IMR-90 (cell line): ENCODE measurements at regions not wholly inside any gene's neighbourhood (a gene's known extent, or its start where the extent isn't known, plus 50 kb on each side); places are given as distances from the start of the nearest gene placed in this dataset.

Experiments used
- ATAC-seq: fragments of 200-7000 bp; cut with Tn5 transposase; 2 replicates; pipeline ENCODE4 v1.9.1; 2020; ENCODE audit warnings: low read depth, mild to moderate bottlenecking, moderate library complexity
- BruUV-seq: library from RNA; stranded (reverse); fragments of 400-500 nt; replicated peaks from 2 replicates; lab custom pipeline; 2021; lab: Mats Ljungman, UMichigan
- CTCF ChIA-PET: fragments of 300-600 bp; formaldehyde crosslinking; extraction: SDS; loops from one replicate; lab custom pipeline; 2021; ENCODE audit warnings: antibody characterized with exemption; lab: Yijun Ruan, JAX
- POLR2A ChIA-PET: fragments of 300-600 bp; sonication (Branson Sonifier 250); formaldehyde crosslinking; loops from one replicate; lab custom pipeline; 2022; ENCODE audit warnings: antibody characterized with exemption; ENCODE audit not compliant: unreplicated experiment; lab: Charles Lee
- DNase-seq: peaks from one replicate; pipeline ENCODE4 v3.0.0; 2013
- H2AFZ ChIP-seq: replicated peaks from 2 replicates; pipeline ENCODE3; 2013; ENCODE audit warnings: low read length, mild to moderate bottlenecking; ENCODE audit not compliant: poor library complexity
- H2AK5ac ChIP-seq: 2 replicates; pipeline ENCODE4 v1.6.1; 2013; ENCODE audit warnings: low read depth, low read length, inconsistent platforms
- H2AK9ac ChIP-seq: replicated peaks from 2 replicates; pipeline ENCODE3; 2013; ENCODE audit warnings: mild to moderate bottlenecking, low read depth, low read length, moderate library complexity; ENCODE audit not compliant: poor library complexity
- H2BK120ac ChIP-seq: 2 replicates; pipeline ENCODE4 v1.6.1; 2013; ENCODE audit warnings: low read depth, low read length, inconsistent platforms
- H2BK15ac ChIP-seq: 3 replicates; pipeline ENCODE4 v1.6.1; 2013; ENCODE audit warnings: low read depth, low read length, inconsistent platforms
- H2BK20ac ChIP-seq: 2 replicates; pipeline ENCODE4 v1.6.1; 2013; ENCODE audit warnings: low read depth, mild to moderate bottlenecking, inconsistent platforms, low read length, moderate library complexity
- H2BK5ac ChIP-seq: 2 replicates; pipeline ENCODE4 v1.6.1; 2013; ENCODE audit warnings: mild to moderate bottlenecking, low read depth, low read length, inconsistent platforms; ENCODE audit not compliant: poor library complexity, severe bottlenecking
- H3K14ac ChIP-seq: replicated peaks from 2 replicates; pipeline ENCODE4 v1.6.1; 2013; ENCODE audit warnings: low read depth, low read length, inconsistent platforms
- H3K18ac ChIP-seq: 2 replicates; pipeline ENCODE4 v1.6.1; 2013; ENCODE audit warnings: low read depth, low read length, control low read depth
- H3K23ac ChIP-seq: 2 replicates; pipeline ENCODE4 v1.6.1; 2013; ENCODE audit warnings: low read depth, low read length, inconsistent platforms
- H3K27ac ChIP-seq: 2 replicates; pipeline ENCODE4 v1.5.1; 2013; ENCODE audit warnings: mild to moderate bottlenecking, control low read depth, low read length; ENCODE audit not compliant: insufficient read depth
- H3K27me3 ChIP-seq: 2 replicates; pipeline ENCODE4 v1.6.1; 2013; ENCODE audit warnings: low read length; ENCODE audit not compliant: control insufficient read depth, insufficient read depth
- H3K36me3 ChIP-seq: 2 replicates; pipeline ENCODE4 v1.6.1; 2013; ENCODE audit warnings: low read length, mixed read lengths; ENCODE audit not compliant: control insufficient read depth, insufficient read depth
- H3K4ac ChIP-seq: 2 replicates; pipeline ENCODE4 v1.6.1; 2013; ENCODE audit warnings: low read depth, low read length, inconsistent platforms
- H3K4me1 ChIP-seq: 2 replicates; pipeline ENCODE4 v1.6.1; 2013; ENCODE audit warnings: low read length, mixed read lengths; ENCODE audit not compliant: control insufficient read depth, insufficient read depth
- H3K4me2 ChIP-seq: 2 replicates; pipeline ENCODE4 v1.6.1; 2013; ENCODE audit warnings: low read depth, mild to moderate bottlenecking, control low read depth, low read length, moderate library complexity
- H3K4me3 ChIP-seq: 2 replicates; pipeline ENCODE4 v1.5.1; 2013; ENCODE audit warnings: low read depth, mild to moderate bottlenecking, control low read depth, low read length, moderate library complexity; ENCODE audit not compliant: insufficient read depth
- H3K56ac ChIP-seq: 2 replicates; pipeline ENCODE4 v1.6.1; 2013; ENCODE audit warnings: low read length, inconsistent platforms; ENCODE audit not compliant: insufficient read depth; ENCODE audit errors: extremely low read depth
- H3K79me1 ChIP-seq, 2 experiments: 2 replicates each; pipeline ENCODE4 v1.6.1; 2013; ENCODE audit warnings: low read length in 2 of 2, inconsistent platforms in 1 of 2, low read depth in 1 of 2
- H3K9ac ChIP-seq: 2 replicates; pipeline ENCODE4 v1.6.1; 2013; ENCODE audit warnings: low read depth, low read length, control low read depth
- H3K9me1 ChIP-seq: 2 replicates; pipeline ENCODE4 v1.6.1; 2013; ENCODE audit warnings: low read length, inconsistent platforms; ENCODE audit not compliant: insufficient read depth
- H3K9me3 ChIP-seq: 2 replicates; pipeline ENCODE4 v1.6.1; 2013; ENCODE audit warnings: low read length; ENCODE audit not compliant: control insufficient read depth, insufficient read depth
- H4K20me1 ChIP-seq: 2 replicates; pipeline ENCODE4 v1.6.1; 2013; ENCODE audit warnings: low read length, inconsistent platforms; ENCODE audit not compliant: insufficient read depth
- H4K5ac ChIP-seq: 2 replicates; pipeline ENCODE4 v1.6.1; 2013; ENCODE audit warnings: mild to moderate bottlenecking, low read depth, low read length, control low read depth
- H4K8ac ChIP-seq, 2 experiments: 2 replicates each; pipeline ENCODE4 v1.6.1; 2013; ENCODE audit warnings: low read depth in 2 of 2, low read length in 2 of 2, control low read depth in 1 of 2, inconsistent platforms in 1 of 2
- H4K91ac ChIP-seq: 2 replicates; pipeline ENCODE4 v1.6.1; 2013; ENCODE audit warnings: low read depth, low read length, inconsistent platforms; ENCODE audit not compliant: insufficient read depth
- CTCF ChIP-seq: conservative IDR thresholded peaks from 2 replicates; pipeline ENCODE4 v1.5.1; 2012; ENCODE audit warnings: mild to moderate bottlenecking, low read depth, low read length, improper control_type of control experiment
- MAZ ChIP-seq: IDR thresholded peaks from 2 replicates; pipeline ENCODE4 v1.6.1; 2012; ENCODE audit warnings: low read depth, mild to moderate bottlenecking, low read length, improper control_type of control experiment, moderate library complexity, borderline replicate concordance
- RCOR1 ChIP-seq: IDR thresholded peaks from 2 replicates; pipeline ENCODE4 v1.6.1; 2012; ENCODE audit warnings: mild to moderate bottlenecking, low read length, improper control_type of control experiment; ENCODE audit not compliant: insufficient replicate concordance
- SMC3 ChIP-seq: fragments of 150-350 bp; IDR thresholded peaks from 2 replicates; pipeline ENCODE4 v1.6.1; 2016; ENCODE audit warnings: low read depth, mild to moderate bottlenecking, antibody characterized with exemption, low read length, moderate library complexity
- WGBS, 2 experiments: methylation state at CpG; one replicate each; pipeline versions ENCODE4 v1.1.5 to v1.1.7; 2013; ENCODE audit warnings: missing lambda C conversion rate in 2 of 2; ENCODE audit not compliant: insufficient read length in 1 of 2; ENCODE audit errors: extremely low coverage in 2 of 2; 5-methylcytosine and 5-hydroxymethylcytosine counted together
- dilution Hi-C: fragments of 300-500 bp; cut with HindIII; formaldehyde crosslinking; loops from one replicate; pipeline ENCODE4 v1.14.3; 2018; ENCODE audit warnings: low sequenced_read_pairs; ENCODE audit not compliant: unreplicated experiment
- in situ Hi-C: fragments of 300-500 bp; cut with MboI; formaldehyde crosslinking; loops from 3 replicates; pipeline ENCODE4 v1.14.3; 2019; ENCODE audit warnings: low sequenced_read_pairs, inconsistent platforms, mixed read lengths
- intact Hi-C: fragments of 100-400 bp; cut with micrococcal nuclease; formaldehyde crosslinking; loops from 2 replicates; pipeline ENCODE4 v1.10.0; 2022

DNA sequence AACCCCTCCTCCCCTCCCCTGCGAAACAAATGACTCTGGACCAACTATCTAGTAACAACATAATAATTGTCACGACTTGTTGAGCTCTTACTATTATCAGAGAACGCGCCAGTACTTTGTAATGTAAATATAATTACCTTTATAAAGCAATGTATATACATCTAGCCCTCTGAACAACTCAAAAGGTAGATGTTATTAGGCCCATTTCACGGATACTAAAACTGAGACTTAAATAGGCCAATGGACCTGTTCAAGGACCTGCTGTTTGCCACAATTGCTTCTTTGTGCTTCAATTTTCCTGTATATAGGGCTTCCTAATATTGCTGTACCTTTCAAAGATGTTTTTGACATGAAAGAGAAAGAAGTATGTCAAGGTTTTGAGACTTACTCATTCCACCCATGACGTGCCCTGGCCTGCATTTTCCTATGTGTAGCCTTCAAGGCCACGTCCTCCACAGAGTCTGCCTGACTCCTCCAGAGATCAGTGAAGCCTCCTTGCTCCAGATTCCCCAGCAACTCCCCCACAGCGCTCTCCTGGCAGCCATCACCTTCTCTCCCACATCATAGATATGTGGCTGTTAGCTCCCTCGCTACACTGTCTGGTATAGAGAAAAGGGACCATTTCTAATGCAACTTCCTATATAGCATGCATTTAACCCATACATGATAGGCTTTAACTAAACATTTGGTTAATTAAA, 156.6 kb downstream of the SKIDA1 start:
- no peak overlapping the region for H3K14ac ChIP-seq
- ATAC-seq: no peak
- H3K4ac ChIP-seq: peak overlapping the region; percentile 29; the same call in 1 of the 2 replicates
- ChIA-PET POLR2A (no interaction called here), CTCF (interaction anchor here (0.9 kb wide), 1 partner anchor 9 kb away, joined by 4 read pairs; no protein-coding TSS in a partner anchor)
- no peaks in the 10 kb centered on the region for H3K79me1 ChIP-seq
- H3K27me3 ChIP-seq: no peaks in the 10 kb centered on the region
- H2AFZ ChIP-seq: peak overlapping the region; percentile 63
- H3K9me3 ChIP-seq: no peaks in the 10 kb centered on the region
- H3K18ac ChIP-seq: no peak overlapping the region
- WGBS, 2 experiments: no CpG with 5 or more reads among the region's 9 CpGs
- H4K8ac ChIP-seq: peak overlapping the region in 1 of 2 experiments; percentile 30; a peak in 1 of 4 replicates
- H3K27ac ChIP-seq: no peak overlapping the region
- H3K56ac ChIP-seq: no peak overlapping the region
- H2BK120ac ChIP-seq: peak overlapping the region; percentile 46; the same call in 1 of the 2 replicates
- no peak overlapping the region for H3K23ac ChIP-seq
- H3K4me2 ChIP-seq: no peak overlapping the region
- no peak overlapping the region for H2BK20ac ChIP-seq
- intact Hi-C loops (no loop called here), in situ Hi-C loops (no loop called here), dilution Hi-C loops (no loop called here)
- H3K9me1 ChIP-seq: no peaks in the 10 kb centered on the region
- no peak overlapping the region for H4K5ac ChIP-seq
- TF ChIP-seq SMC3 (no peak), CTCF (no peak), MAZ (no peak), RCOR1 (no peak)
- H2AK5ac ChIP-seq: peak overlapping the region; percentile 67; the same call in 1 of the 2 replicates
- no peak overlapping the region for H2BK15ac ChIP-seq
- H3K36me3 ChIP-seq: no peaks in the 10 kb centered on the region
- no peaks in the 10 kb centered on the region for H4K20me1 ChIP-seq
- H2BK5ac ChIP-seq: no peak overlapping the region
- DNase-seq: peak; percentile 23
- H4K91ac ChIP-seq: 0 out of 2 replicates have a peak overlapping the region, but pooled peaks have one; percentile 3
- H3K4me3 ChIP-seq: no peak overlapping the region
- H3K9ac ChIP-seq: no peak overlapping the region
- no TSS peak for BruUV-seq
- H2AK9ac ChIP-seq: no peak overlapping the region
- H3K4me1 ChIP-seq: peaks cover 9% of the 10 kb centered on the region
